ENCODE measurements at regions not wholly inside any gene's neighbourhood (a gene's known extent, or its start where the extent isn't known, plus 50 kb on each side); places are given as distances from the start of the nearest gene placed in this dataset.

- H3K4me3 ChIP-seq (ENCODE audit: low read depth, low read length) = no peak overlapping the region
- in situ Hi-C loops (cut with HindIII; ENCODE audit: low sequenced_read_pairs) = no loop called here
- no peak for DNase-seq (ENCODE audit: low read depth, low spot score)
- TF ChIP-seq CTCF (IDR thresholded peaks at IDR 0.05; ENCODE audit: low read depth, low read length) = no peak
Measured at GRCh38 chr3:178393146-178393545, 143.1 kb upstream of the KCNMB2 start.

- DNase-seq (ENCODE audit: low read depth, low spot score) = peak; percentile 77
- no peak overlapping the region for H3K4me3 ChIP-seq (ENCODE audit: low read depth, low read length)
- TF ChIP-seq CTCF (IDR thresholded peaks at IDR 0.05; ENCODE audit: low read depth, low read length) = no peak
- in situ Hi-C loops (cut with HindIII; ENCODE audit: low sequenced_read_pairs) = no loop called here
Measured at GRCh38 chr3:178393824-178394223, 142.4 kb upstream of the KCNMB2 start.

GRCh38 chr3:178396318-178396717 lies 139.9 kb upstream of the KCNMB2 start:
- in situ Hi-C loops (cut with HindIII; ENCODE audit: low sequenced_read_pairs) = no loop called here

GRCh38 chr3:178397202-178397601 lies 139.0 kb upstream of the KCNMB2 start:
- in situ Hi-C loops (cut with HindIII; ENCODE audit: low sequenced_read_pairs) = no loop called here

More at GRCh38 chr3:178396318-178396717, 139.9 kb upstream of the KCNMB2 start:
- no peak for DNase-seq (ENCODE audit: low read depth, low spot score)
- no peak for TF ChIP-seq CTCF (IDR thresholded peaks at IDR 0.05; ENCODE audit: low read depth, low read length)
- H3K4me3 ChIP-seq (ENCODE audit: low read depth, low read length) = no peak overlapping the region

GRCh38 chr3:178397836-178398235 lies 138.4 kb upstream of the KCNMB2 start:
- H3K4me3 ChIP-seq (ENCODE audit: low read depth, low read length) = no peak overlapping the region
- DNase-seq (ENCODE audit: low read depth, low spot score) = peak; percentile 17
- TF ChIP-seq CTCF (IDR thresholded peaks at IDR 0.05; ENCODE audit: low read depth, low read length) = no peak
- in situ Hi-C loops (cut with HindIII; ENCODE audit: low sequenced_read_pairs) = no loop called here

More at GRCh38 chr3:178397202-178397601, 139.0 kb upstream of the KCNMB2 start:
- no peak for TF ChIP-seq CTCF (IDR thresholded peaks at IDR 0.05; ENCODE audit: low read depth, low read length)
- DNase-seq (ENCODE audit: low read depth, low spot score) = no peak
- no peak overlapping the region for H3K4me3 ChIP-seq (ENCODE audit: low read depth, low read length)

GRCh38 chr3:178404961-178405360 lies 131.3 kb upstream of the KCNMB2 start:
- no peak for DNase-seq (ENCODE audit: low read depth, low spot score)
- H3K4me3 ChIP-seq (ENCODE audit: low read depth, low read length) = no peak overlapping the region
- no peak for TF ChIP-seq CTCF (IDR thresholded peaks at IDR 0.05; ENCODE audit: low read depth, low read length)
- in situ Hi-C loops (cut with HindIII; ENCODE audit: low sequenced_read_pairs) = no loop called here

GRCh38 chr3:178405531-178405930 lies 130.7 kb upstream of the KCNMB2 start:
- no peak for TF ChIP-seq CTCF (IDR thresholded peaks at IDR 0.05; ENCODE audit: low read depth, low read length)
- in situ Hi-C loops (cut with HindIII; ENCODE audit: low sequenced_read_pairs) = no loop called here
- peak; percentile 37 for DNase-seq (ENCODE audit: low read depth, low spot score)
- no peak overlapping the region for H3K4me3 ChIP-seq (ENCODE audit: low read depth, low read length)

Data from astrocyte of the spinal cord (primary cell).